NCI-H1436 (cell line): ENCODE measurements at regions not wholly inside any gene's neighbourhood (a gene's known extent, or its start where the extent isn't known, plus 50 kb on each side); places are given as distances from the start of the nearest gene placed in this dataset.
A peak's percentile ranks its signal among the peaks of the same experiment; 100 is the strongest.
"Not testable (repeated sequence)": the region's sequence is repeated elsewhere in the genome, so short reads cannot be mapped to it uniquely, and the experiment has no call there.

Experiments used
- DNase-seq: peaks from one replicate; lab custom pipeline; 2025; lab: John Stamatoyannopoulos, UW

GRCh38 chr18:22701326-22701725 lies 231.8 kb upstream of the RBBP8 start:
- no peak for DNase-seq

- no peak for DNase-seq
These were observed 231.3 kb upstream of the RBBP8 start for GRCh38 chr18:22701795-22702194.

DNA sequence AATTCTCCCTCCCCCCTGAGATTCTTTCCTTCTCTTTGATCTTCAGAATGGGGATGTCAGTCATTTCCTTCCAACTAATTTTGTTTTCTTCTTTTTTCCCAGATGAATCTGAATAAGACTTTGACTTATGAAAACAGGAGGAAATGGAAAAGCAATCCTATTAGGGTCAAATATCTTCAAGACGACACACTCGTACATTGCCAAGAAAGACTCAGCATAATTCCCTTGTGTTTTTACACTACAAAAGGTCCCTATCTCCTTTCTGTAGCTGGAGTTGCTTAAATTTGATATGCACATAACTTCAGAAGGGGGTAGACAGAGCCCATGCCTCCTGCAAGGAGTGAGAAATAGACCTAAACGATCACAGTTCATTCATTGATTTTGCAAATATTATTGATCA lies 230.3 kb upstream of the RBBP8 start:
- DNase-seq, result no peak

- peak; percentile 1 for DNase-seq
These were observed 229.1 kb upstream of the RBBP8 start for GRCh38 chr18:22703883-22704585.

GRCh38 chr18:22704586-22704918 lies 228.6 kb upstream of the RBBP8 start:
- DNase-seq, result no peak

DNA sequence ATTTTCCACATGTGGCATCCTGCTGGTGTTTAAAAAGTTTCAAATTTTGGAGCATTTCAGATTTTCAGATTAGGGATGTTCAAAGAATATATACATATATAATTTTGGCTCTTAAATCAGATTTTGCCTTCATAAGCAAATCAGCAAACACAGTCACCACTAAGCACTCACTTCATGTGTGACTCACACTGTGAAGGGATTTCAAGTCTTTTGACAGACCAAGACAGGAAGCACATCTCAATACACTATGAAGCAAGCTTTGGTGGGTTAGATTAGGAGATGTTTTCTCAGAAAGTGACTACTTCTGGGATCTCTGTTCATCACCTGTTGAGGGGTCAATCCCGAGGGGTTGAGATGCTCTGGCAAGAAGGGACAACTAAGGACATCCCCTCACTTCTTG lies 227.8 kb upstream of the RBBP8 start:
- DNase-seq, result no peak

- DNase-seq, result not testable (repeated sequence)
These were observed 227.1 kb upstream of the RBBP8 start for GRCh38 chr18:22706025-22706424.

DNA sequence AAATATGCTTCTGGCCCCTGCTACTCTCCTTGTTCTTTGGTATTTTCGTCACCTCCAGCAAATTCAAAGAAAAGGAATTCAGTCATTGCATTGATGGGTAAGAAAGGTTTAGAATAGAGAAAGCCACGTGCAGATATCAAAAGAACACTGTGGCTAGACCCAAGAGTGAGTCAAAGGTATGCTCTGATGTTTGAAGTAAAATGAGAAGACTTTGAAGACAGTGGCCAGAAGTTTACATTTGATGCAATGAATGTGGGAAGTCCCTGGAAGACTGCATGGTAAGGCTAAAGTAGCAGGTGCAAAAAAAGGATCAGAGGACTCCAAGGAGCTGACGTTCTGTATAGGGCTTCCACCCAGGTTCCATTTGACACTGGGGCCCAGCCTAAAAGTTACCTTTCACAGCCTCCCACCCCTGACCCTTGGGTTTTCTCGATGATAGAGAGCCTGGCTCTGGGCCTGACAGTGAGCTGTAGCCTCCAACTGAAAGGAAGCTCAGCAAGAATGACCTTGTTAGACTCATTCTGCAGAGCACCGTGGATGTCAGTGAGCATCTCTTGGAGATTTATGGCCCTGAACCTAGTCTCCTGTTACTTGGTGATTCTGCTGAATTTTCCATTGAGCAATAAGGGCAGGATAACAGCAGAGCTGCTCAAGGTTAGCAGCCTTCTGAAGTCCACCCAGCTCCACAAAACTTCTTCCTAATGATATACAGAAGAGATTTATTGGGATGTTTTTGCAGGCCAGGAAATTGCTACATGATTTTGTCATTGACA lies 223.7 kb upstream of the RBBP8 start:
- no peak for DNase-seq

GRCh38 chr18:22710673-22711191 lies 222.4 kb upstream of the RBBP8 start:
- no peak for DNase-seq

DNA sequence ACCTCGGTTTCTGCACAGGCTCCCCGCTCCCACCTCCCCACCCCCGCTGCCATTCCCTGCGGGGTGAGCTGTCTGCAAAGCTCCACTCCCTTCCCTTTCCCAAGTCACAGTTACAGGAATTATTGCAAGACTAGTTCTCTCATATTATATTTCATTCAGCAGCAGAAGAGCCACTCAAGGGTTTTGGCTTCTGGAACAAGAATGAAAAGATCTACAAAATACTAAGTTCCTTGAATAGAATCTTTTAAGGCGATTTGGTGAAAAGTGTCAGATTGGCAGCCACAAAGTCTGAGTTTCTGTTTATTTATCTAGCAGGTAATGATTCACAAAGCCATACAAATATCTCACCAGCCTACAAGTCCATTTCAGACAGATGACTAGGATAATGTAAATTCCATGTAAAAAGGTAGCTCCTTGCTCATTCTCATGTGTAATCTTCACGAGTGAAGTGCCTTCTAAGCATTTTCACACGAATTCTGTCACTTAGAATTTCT lies 221.9 kb upstream of the RBBP8 start:
- no peak for DNase-seq

- no peak for DNase-seq
These were observed 219.6 kb upstream of the RBBP8 start for GRCh38 chr18:22713511-22713910.

DNA sequence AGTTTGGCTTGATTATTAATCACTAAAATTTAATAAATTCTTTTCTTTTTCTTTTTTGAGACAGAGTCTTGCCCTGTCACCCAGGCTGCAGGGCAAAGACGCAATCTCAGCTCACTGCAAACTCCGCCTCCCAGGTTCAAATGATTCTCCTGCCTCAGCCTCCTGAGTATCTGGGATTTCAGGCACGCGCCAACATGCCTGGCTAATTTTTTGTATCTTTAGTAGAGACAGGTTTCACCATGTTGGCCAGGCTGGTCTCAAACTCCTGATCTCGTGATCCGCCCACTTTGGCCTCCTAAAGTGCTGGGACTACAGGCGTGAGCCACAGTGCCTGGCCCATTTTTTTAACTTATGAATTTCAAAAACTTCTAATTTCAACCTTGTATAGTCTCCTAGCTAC lies 215.6 kb upstream of the RBBP8 start:
- not testable (repeated sequence) for DNase-seq

- no peak for DNase-seq
These were observed 209.9 kb upstream of the RBBP8 start for GRCh38 chr18:22723221-22723620.

GRCh38 chr18:22723773-22724172 lies 209.4 kb upstream of the RBBP8 start:
- no peak for DNase-seq

DNA sequence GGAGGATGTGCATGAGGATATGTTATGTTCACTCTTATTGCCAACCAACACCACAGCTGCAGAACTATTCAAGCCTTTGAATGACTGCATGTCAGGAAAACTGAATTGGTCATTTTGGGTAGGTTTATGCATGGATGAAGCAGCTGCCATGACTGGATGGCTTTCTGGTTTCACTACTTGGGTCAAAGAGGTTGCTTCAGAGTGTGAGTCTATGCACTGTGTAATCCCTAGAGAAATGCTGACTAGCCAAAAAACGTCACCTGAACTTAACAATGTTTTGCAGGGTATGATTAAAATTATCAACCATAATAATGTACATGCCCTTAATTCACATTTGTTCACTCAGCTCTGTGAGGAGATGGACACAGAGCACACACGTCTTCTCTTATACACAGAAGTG lies 206.7 kb upstream of the RBBP8 start:
- no peak for DNase-seq

GRCh38 chr18:22728016-22728415 lies 205.1 kb upstream of the RBBP8 start:
- no peak for DNase-seq

GRCh38 chr18:22728481-22729105 lies 204.5 kb upstream of the RBBP8 start:
- no peak for DNase-seq

- no peak for DNase-seq
These were observed 201.7 kb upstream of the RBBP8 start for GRCh38 chr18:22731398-22731797.

- no peak for DNase-seq
These were observed 198.9 kb upstream of the RBBP8 start for GRCh38 chr18:22734105-22734661.

DNA sequence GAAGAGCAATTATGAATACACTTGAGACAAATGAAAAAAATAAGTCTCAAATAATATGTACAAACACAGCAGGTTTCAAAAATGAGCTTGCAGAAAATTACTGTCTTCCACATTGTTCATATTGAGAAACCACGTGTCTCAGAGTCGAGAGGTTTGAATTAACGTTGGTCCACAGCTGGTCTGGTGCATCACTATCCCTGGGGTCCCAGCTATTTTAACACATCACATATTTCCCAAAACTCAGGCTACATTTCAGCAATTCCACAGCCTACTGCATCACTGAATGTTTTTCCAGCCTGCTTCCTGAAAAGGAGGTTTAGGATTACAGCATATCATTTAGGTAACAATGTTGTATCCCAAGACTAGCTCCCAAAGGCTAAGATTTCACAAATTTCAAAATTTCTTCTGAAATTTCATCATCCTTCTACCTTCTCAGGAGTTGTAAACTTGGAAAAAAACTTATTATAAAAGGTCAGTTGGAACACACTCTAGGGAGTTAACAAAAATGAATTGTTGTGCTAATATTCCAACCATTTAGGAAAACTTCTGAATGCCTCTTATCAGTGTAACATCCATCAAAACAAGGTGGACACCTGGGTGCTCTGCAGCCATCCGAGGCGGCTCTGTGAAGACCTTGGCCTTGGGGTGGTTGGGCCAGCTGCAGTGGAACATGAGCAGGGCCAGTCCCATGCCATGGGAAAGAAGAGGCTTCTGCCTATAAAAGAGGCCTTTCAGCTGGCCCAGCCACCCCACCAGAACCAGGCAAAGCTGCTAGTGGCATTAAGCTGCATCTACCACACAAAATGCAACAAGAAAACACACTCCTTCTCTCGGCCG lies 198.1 kb upstream of the RBBP8 start:
- no peak for DNase-seq

GRCh38 chr18:22737054-22737453 lies 196.1 kb upstream of the RBBP8 start:
- no peak for DNase-seq
